Rectal smooth muscle tissue (tissue), 1 donor: ENCODE measurements at regions not wholly inside any gene's neighbourhood (a gene's known extent, or its start where the extent isn't known, plus 50 kb on each side); places are given as distances from the start of the nearest gene placed in this dataset.

Experiments used
- H3K27ac ChIP-seq: one replicate; pipeline ENCODE4 v1.7.0; 2013; ENCODE audit warnings: low read depth, low read length, inconsistent platforms
- H3K27me3 ChIP-seq: one replicate; pipeline ENCODE4 v1.7.0; 2013; ENCODE audit warnings: low read length; ENCODE audit not compliant: control insufficient read depth, insufficient read depth
- H3K36me3 ChIP-seq: one replicate; pipeline ENCODE4 v1.7.0; 2013; ENCODE audit warnings: low read length; ENCODE audit not compliant: control insufficient read depth, insufficient read depth
- H3K4me1 ChIP-seq: one replicate; pipeline ENCODE4 v1.7.0; 2013; ENCODE audit warnings: low read length; ENCODE audit not compliant: control insufficient read depth, insufficient read depth
- H3K4me3 ChIP-seq: one replicate; pipeline ENCODE4 v1.7.0; 2013; ENCODE audit warnings: low read length
- H3K9ac ChIP-seq: one replicate; pipeline ENCODE4 v1.7.0; 2013; ENCODE audit warnings: low read length

GRCh38 chrX:39011454-39012221 lies 210.4 kb downstream of the MID1IP1 start:
- Histone ChIP-seq H3K4me1 (no peaks in the 10 kb centered on the region), H3K27me3 (no peaks in the 10 kb centered on the region), H3K9ac (no peak overlapping the region), H3K27ac (no peak overlapping the region), H3K4me3 (no peak overlapping the region), H3K36me3 (no peaks in the 10 kb centered on the region)

- Histone ChIP-seq H3K36me3 (no peaks in the 10 kb centered on the region), H3K9ac (no peak overlapping the region), H3K27me3 (no peaks in the 10 kb centered on the region), H3K4me1 (no peaks in the 10 kb centered on the region), H3K4me3 (no peak overlapping the region), H3K27ac (no peak overlapping the region)
Measured at GRCh38 chrX:39012621-39013111, 211.4 kb downstream of the MID1IP1 start.

- Histone ChIP-seq H3K9ac (no peak overlapping the region), H3K27me3 (no peaks in the 10 kb centered on the region), H3K27ac (no peak overlapping the region)
Measured at GRCh38 chrX:39016556-39016955, 215.3 kb downstream of the MID1IP1 start.

GRCh38 chrX:39017077-39017476 lies 215.8 kb downstream of the MID1IP1 start:
- Histone ChIP-seq H3K27ac (no peak overlapping the region), H3K27me3 (no peaks in the 10 kb centered on the region), H3K4me1 (no peaks in the 10 kb centered on the region), H3K36me3 (no peaks in the 10 kb centered on the region), H3K9ac (no peak overlapping the region), H3K4me3 (no peak overlapping the region)

More at GRCh38 chrX:39016556-39016955, 215.3 kb downstream of the MID1IP1 start:
- no peak overlapping the region for H3K4me3 ChIP-seq
- no peaks in the 10 kb centered on the region for H3K4me1 ChIP-seq
- no peaks in the 10 kb centered on the region for H3K36me3 ChIP-seq

GRCh38 chrX:39017716-39018115 lies 216.5 kb downstream of the MID1IP1 start:
- Histone ChIP-seq H3K27ac (no peak overlapping the region), H3K27me3 (no peaks in the 10 kb centered on the region), H3K9ac (no peak overlapping the region), H3K4me3 (no peak overlapping the region), H3K36me3 (no peaks in the 10 kb centered on the region), H3K4me1 (no peaks in the 10 kb centered on the region)

GRCh38 chrX:39018541-39018940 lies 217.3 kb downstream of the MID1IP1 start:
- Histone ChIP-seq H3K27me3 (no peaks in the 10 kb centered on the region), H3K9ac (no peak overlapping the region), H3K36me3 (no peaks in the 10 kb centered on the region), H3K4me1 (no peaks in the 10 kb centered on the region), H3K27ac (no peak overlapping the region), H3K4me3 (no peak overlapping the region)

- no peaks in the 10 kb centered on the region for H3K27me3 ChIP-seq
- H3K4me3 ChIP-seq: no peak overlapping the region
- no peak overlapping the region for H3K9ac ChIP-seq
- H3K27ac ChIP-seq: no peak overlapping the region
- H3K4me1 ChIP-seq: no peaks in the 10 kb centered on the region
- H3K36me3 ChIP-seq: no peaks in the 10 kb centered on the region
Measured at GRCh38 chrX:39019056-39019455, 217.8 kb downstream of the MID1IP1 start.

GRCh38 chrX:39020051-39020669 lies 218.9 kb downstream of the MID1IP1 start:
- no peak overlapping the region for H3K4me3 ChIP-seq
- no peak overlapping the region for H3K9ac ChIP-seq
- H3K27me3 ChIP-seq: no peaks in the 10 kb centered on the region
- H3K36me3 ChIP-seq: no peaks in the 10 kb centered on the region
- no peaks in the 10 kb centered on the region for H3K4me1 ChIP-seq
- H3K27ac ChIP-seq: no peak overlapping the region

- H3K27ac ChIP-seq: no peak overlapping the region
- no peaks in the 10 kb centered on the region for H3K36me3 ChIP-seq
- H3K4me1 ChIP-seq: no peaks in the 10 kb centered on the region
- no peak overlapping the region for H3K9ac ChIP-seq
- no peaks in the 10 kb centered on the region for H3K27me3 ChIP-seq
- no peak overlapping the region for H3K4me3 ChIP-seq
Measured at GRCh38 chrX:39022106-39022505, 220.8 kb downstream of the MID1IP1 start.

- no peaks in the 10 kb centered on the region for H3K36me3 ChIP-seq
- no peak overlapping the region for H3K9ac ChIP-seq
- no peaks in the 10 kb centered on the region for H3K4me1 ChIP-seq
- H3K27ac ChIP-seq: no peak overlapping the region
- no peak overlapping the region for H3K4me3 ChIP-seq
- no peaks in the 10 kb centered on the region for H3K27me3 ChIP-seq
Measured at GRCh38 chrX:39029221-39029620, 228.0 kb downstream of the MID1IP1 start.

- Histone ChIP-seq H3K4me3 (no peak overlapping the region), H3K27ac (no peak overlapping the region), H3K27me3 (no peaks in the 10 kb centered on the region), H3K36me3 (no peaks in the 10 kb centered on the region), H3K4me1 (no peaks in the 10 kb centered on the region), H3K9ac (no peak overlapping the region)
Measured at GRCh38 chrX:39030636-39031035, 229.4 kb downstream of the MID1IP1 start.

- no peak overlapping the region for H3K9ac ChIP-seq
- no peak overlapping the region for H3K4me3 ChIP-seq
- no peaks in the 10 kb centered on the region for H3K4me1 ChIP-seq
- no peaks in the 10 kb centered on the region for H3K36me3 ChIP-seq
- no peaks in the 10 kb centered on the region for H3K27me3 ChIP-seq
- H3K27ac ChIP-seq: no peak overlapping the region
Measured at GRCh38 chrX:39039890-39040289, 238.6 kb downstream of the MID1IP1 start.
